ENCODE measurements at regions not wholly inside any gene's neighbourhood (a gene's known extent, or its start where the extent isn't known, plus 50 kb on each side); places are given as distances from the start of the nearest gene placed in this dataset.

- TF ChIP-seq CTCF (IDR thresholded peaks at IDR 0.05; ENCODE audit: borderline replicate concordance, extremely low read depth, low read length, poor library complexity, severe bottlenecking), result no peak
- no peak for TF ChIP-seq EZH2 (IDR thresholded peaks at IDR 0.05; ENCODE audit: borderline replicate concordance, low read depth, low read length, severe bottlenecking)
Observed at GRCh38 chr14:101292448-101292847, 268.8 kb upstream of the DIO3 start.
